HUES48 (cell line): ENCODE measurements at regions not wholly inside any gene's neighbourhood (a gene's known extent, or its start where the extent isn't known, plus 50 kb on each side); places are given as distances from the start of the nearest gene placed in this dataset.
A peak's percentile ranks its signal among the peaks of the same experiment; 100 is the strongest.

ENCODE experiments used
- H3K27ac ChIP-seq: one replicate; pipeline ENCODE4 v1.7.0; 2013; ENCODE audit warnings: low read depth, low read length, inconsistent platforms
- H3K27me3 ChIP-seq: 2 replicates; pipeline ENCODE4 v1.6.1; 2013; ENCODE audit warnings: mild to moderate bottlenecking, low read length; ENCODE audit not compliant: control insufficient read depth, insufficient read depth
- H3K36me3 ChIP-seq: 2 replicates; pipeline ENCODE4 v1.6.1; 2013; ENCODE audit warnings: low read length; ENCODE audit not compliant: control insufficient read depth, insufficient read depth
- H3K4me1 ChIP-seq: 2 replicates; pipeline ENCODE4 v1.6.1; 2013; ENCODE audit warnings: mild to moderate bottlenecking, low read length; ENCODE audit not compliant: control insufficient read depth, insufficient read depth
- H3K4me3 ChIP-seq: 2 replicates; pipeline ENCODE4 v1.5.1; 2013; ENCODE audit warnings: mild to moderate bottlenecking, low read depth, low read length
- H3K9ac ChIP-seq: 2 replicates; pipeline ENCODE4 v1.6.1; 2013; ENCODE audit warnings: mild to moderate bottlenecking, low read depth, low read length, moderate library complexity
- H3K9me3 ChIP-seq: 2 replicates; pipeline ENCODE4 v1.6.1; 2013; ENCODE audit warnings: low read length; ENCODE audit not compliant: control insufficient read depth, insufficient read depth

DNA sequence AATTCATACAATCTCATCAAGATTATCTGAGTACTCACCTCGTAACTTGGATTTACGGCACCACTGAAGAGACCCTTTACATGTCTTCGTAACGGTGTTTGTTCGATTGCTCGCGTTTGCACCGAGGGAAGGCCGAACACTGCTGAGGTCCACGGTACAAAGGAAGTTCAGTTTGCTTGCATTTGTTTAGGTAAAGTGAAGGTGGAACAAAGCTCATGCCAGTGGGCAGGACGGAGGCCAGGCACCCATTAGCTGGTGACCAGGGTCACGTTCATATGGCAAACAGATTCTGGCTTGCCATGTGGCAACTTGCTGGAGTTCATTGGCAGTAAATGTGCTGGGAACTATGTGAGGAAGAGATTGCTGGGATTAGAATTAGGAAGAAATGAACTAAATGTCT is 164.8 kb downstream of the MACROH2A1 start:
- H3K4me1 ChIP-seq = no peaks in the 10 kb centered on the region; the same call in 1 of the 2 replicates
- H3K36me3 ChIP-seq = no peaks in the 10 kb centered on the region
- no peaks in the 10 kb centered on the region for H3K27me3 ChIP-seq
- no peak overlapping the region for H3K27ac ChIP-seq
- H3K9me3 ChIP-seq = no peaks in the 10 kb centered on the region
- no peak overlapping the region for H3K4me3 ChIP-seq
- H3K9ac ChIP-seq = no peak overlapping the region

- no peaks in the 10 kb centered on the region for H3K36me3 ChIP-seq
- H3K9ac ChIP-seq = no peak overlapping the region
- H3K27me3 ChIP-seq = no peaks in the 10 kb centered on the region
- no peak overlapping the region for H3K27ac ChIP-seq
- no peak overlapping the region for H3K4me3 ChIP-seq
- no peaks in the 10 kb centered on the region; the same call in 1 of the 2 replicates for H3K4me1 ChIP-seq
- H3K9me3 ChIP-seq = no peaks in the 10 kb centered on the region
Measured at GRCh38 chr5:135233477-135233876, 165.6 kb downstream of the MACROH2A1 start.

GRCh38 chr5:135232958-135233357 is 166.1 kb downstream of the MACROH2A1 start:
- Histone ChIP-seq H3K27me3 (no peaks in the 10 kb centered on the region), H3K4me3 (no peak overlapping the region), H3K9ac (no peak overlapping the region), H3K4me1 (no peaks in the 10 kb centered on the region), H3K9me3 (no peaks in the 10 kb centered on the region), H3K27ac (no peak overlapping the region), H3K36me3 (no peaks in the 10 kb centered on the region)

- Histone ChIP-seq H3K36me3 (no peaks in the 10 kb centered on the region), H3K27ac (no peak overlapping the region)
Measured at GRCh38 chr5:135231289-135231688, 167.7 kb downstream of the MACROH2A1 start.

DNA sequence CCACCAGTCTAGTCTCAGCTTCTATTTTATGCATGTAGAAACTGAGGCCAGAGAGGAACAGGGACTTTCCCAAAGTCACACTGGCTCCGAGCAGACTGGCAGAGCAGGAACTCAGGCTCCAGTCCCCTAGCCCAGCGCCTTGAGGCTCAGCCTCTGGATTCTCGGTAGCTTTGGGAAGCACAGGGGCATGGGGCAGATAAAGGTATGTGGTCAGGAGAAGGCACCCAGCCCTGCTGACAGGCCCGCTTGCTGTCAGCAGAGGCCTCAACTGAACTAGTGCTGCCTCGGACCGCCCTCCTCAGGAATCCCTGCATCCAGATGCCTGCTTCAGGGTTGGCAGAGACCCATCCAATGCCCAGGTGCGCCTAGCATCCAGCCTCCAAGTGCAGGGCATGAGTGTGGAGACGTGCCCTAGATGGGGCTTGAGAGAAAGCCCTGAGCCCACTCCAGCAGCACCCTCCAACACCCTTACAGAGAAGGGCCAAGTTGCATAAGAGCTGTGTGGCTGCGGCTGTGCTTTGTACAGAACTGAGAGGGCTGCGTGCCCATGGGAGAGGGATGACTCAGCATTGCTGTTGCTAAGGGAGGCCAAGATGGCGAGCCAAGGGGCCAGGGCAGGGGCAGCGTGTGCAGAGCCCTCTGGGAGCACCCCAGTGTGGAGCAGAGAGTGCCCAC is 168.6 kb downstream of the MACROH2A1 start:
- H3K4me1 ChIP-seq = peaks cover 9% of the 10 kb centered on the region
- no peaks in the 10 kb centered on the region for H3K9me3 ChIP-seq
- no peak overlapping the region for H3K27ac ChIP-seq
- H3K9ac ChIP-seq = no peak overlapping the region
- H3K4me3 ChIP-seq = no peak overlapping the region
- no peaks in the 10 kb centered on the region for H3K36me3 ChIP-seq
- no peaks in the 10 kb centered on the region for H3K27me3 ChIP-seq

More at GRCh38 chr5:135231289-135231688, 167.7 kb downstream of the MACROH2A1 start:
- H3K9me3 ChIP-seq = no peaks in the 10 kb centered on the region
- H3K9ac ChIP-seq = no peak overlapping the region
- H3K4me1 ChIP-seq = peaks cover 3% of the 10 kb centered on the region; the same call in 1 of the 2 replicates
- H3K27me3 ChIP-seq = no peaks in the 10 kb centered on the region
- no peak overlapping the region for H3K4me3 ChIP-seq

DNA sequence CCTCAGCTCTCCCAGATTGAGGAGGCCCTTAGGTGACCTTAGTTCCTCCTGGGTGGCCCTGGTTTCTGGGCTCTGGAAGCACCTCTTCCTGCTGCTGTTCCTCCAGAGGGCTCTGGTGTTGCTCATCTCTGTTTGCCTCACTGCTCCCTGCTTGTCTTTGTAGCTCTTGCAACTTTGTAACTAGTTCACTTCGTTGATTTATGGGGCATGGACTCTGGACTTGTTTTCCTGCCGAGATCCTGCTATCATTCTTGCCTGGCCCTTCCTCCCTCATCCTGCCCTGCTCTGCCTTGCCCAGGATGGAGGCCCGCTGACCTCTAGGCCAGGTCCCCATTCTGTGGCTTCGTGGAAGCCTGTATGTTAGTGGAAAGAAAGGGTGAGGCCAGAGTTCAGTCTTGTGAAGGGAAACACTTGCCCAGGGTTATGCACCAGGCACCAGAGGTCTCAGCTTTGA is 169.3 kb downstream of the MACROH2A1 start:
- peaks cover 9% of the 10 kb centered on the region for H3K4me1 ChIP-seq

GRCh38 chr5:135229122-135229521 is 169.9 kb downstream of the MACROH2A1 start:
- H3K4me1 ChIP-seq = peaks cover 9% of the 10 kb centered on the region
- H3K9ac ChIP-seq = no peak overlapping the region
- H3K27ac ChIP-seq = no peak overlapping the region
- no peaks in the 10 kb centered on the region for H3K27me3 ChIP-seq
- H3K9me3 ChIP-seq = no peaks in the 10 kb centered on the region
- H3K4me3 ChIP-seq = no peak overlapping the region
- H3K36me3 ChIP-seq = no peaks in the 10 kb centered on the region

More for the DNA sequence above, 169.3 kb downstream of the MACROH2A1 start:
- H3K27me3 ChIP-seq = no peaks in the 10 kb centered on the region
- H3K27ac ChIP-seq = no peak overlapping the region
- H3K9me3 ChIP-seq = no peaks in the 10 kb centered on the region
- H3K9ac ChIP-seq = no peak overlapping the region
- H3K36me3 ChIP-seq = no peaks in the 10 kb centered on the region
- no peak overlapping the region for H3K4me3 ChIP-seq

DNA sequence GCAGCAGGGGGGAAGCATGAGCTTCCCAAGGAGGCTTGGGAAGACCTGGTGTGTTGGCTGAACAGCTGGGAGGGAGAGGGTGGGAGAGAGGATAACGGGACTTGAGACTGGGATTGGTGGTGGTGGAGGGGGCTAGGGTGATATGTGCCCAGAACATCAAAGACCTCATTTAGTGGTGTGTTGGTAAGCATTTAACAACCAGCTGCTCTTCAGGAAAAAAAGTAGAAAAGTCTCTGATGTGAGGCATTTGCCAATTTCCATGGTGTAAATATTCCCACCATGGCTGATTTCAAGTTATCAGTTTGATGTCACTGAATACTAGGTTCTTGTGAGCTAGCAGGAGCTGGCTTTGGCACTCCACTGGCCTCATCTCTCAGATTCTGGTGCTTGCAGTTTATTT is 170.8 kb downstream of the MACROH2A1 start:
- no peak overlapping the region for H3K27ac ChIP-seq
- H3K9me3 ChIP-seq = no peaks in the 10 kb centered on the region
- H3K36me3 ChIP-seq = no peaks in the 10 kb centered on the region
- peaks cover 9% of the 10 kb centered on the region for H3K4me1 ChIP-seq
- H3K4me3 ChIP-seq = no peak overlapping the region
- no peaks in the 10 kb centered on the region for H3K27me3 ChIP-seq
- no peak overlapping the region for H3K9ac ChIP-seq

DNA sequence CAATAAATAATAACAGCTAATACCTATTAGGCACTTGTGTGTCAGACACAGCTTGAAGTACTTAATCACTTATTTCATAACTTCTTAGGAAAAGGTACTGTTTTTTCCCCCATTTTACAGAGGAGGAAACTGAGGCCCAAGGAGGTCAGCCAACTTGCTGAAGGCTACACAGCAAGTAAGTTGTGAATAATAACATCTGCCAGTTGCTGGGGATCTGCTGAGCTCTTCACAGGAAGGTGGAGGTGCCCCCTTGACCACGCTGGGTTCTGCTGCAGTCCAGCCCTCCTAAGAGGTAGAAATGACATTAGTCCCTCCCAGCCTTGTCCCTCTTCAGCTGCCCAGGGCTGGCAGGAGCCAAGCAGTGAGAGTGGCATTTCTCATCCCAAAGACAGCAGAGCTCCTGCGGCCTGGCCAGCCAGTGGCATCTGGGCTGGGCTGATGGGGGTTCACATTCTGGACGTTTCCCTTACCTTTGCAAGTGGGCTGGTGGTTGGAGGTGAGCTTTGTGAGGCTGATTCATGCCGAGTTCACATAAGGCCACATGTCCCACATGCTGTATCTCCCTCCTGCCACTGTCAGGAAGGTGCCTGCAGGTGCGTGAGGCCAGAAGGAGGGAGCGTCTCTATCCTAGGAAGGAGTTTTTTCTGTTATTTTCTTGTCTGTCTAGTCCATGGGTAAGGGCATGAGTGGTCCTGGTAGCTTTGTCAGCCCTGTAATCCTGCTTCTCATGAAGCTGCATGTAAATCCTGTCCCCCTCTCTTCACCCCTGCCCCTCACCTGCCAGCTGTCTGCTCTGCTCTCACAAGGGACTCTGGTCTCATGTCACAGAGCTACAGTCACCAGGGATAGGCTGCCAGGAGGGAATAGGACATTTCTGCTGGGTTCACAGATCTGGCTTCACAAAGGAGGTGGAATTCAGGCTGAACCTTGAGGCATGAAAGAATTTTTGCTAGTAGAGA is 171.7 kb downstream of the MACROH2A1 start:
- Histone ChIP-seq H3K4me3 (no peak overlapping the region), H3K36me3 (no peaks in the 10 kb centered on the region), H3K4me1 (peaks cover 9% of the 10 kb centered on the region), H3K9me3 (no peaks in the 10 kb centered on the region), H3K27ac (no peak overlapping the region), H3K9ac (no peak overlapping the region), H3K27me3 (no peaks in the 10 kb centered on the region)

GRCh38 chr5:135225856-135226560 is 173.0 kb downstream of the MACROH2A1 start:
- Histone ChIP-seq H3K9ac (no peak overlapping the region), H3K27ac (peak overlapping the region; percentile 9), H3K36me3 (no peaks in the 10 kb centered on the region), H3K9me3 (no peaks in the 10 kb centered on the region), H3K27me3 (no peaks in the 10 kb centered on the region), H3K4me3 (no peak overlapping the region), H3K4me1 (peaks cover 9% of the 10 kb centered on the region)
